Activated CD4-positive, alpha-beta T cell treated with anti-CD3 and anti-CD28 coated beads, Interleukin-2, amount 50 U/mL, for 16 hours (primary cell): ENCODE measurements at regions not wholly inside any gene's neighbourhood (a gene's known extent, or its start where the extent isn't known, plus 50 kb on each side); places are given as distances from the start of the nearest gene placed in this dataset.

Source experiments
- DNase-seq: peaks from one replicate; pipeline ENCODE4 v3.0.0-alpha.2; 2020

DNA sequence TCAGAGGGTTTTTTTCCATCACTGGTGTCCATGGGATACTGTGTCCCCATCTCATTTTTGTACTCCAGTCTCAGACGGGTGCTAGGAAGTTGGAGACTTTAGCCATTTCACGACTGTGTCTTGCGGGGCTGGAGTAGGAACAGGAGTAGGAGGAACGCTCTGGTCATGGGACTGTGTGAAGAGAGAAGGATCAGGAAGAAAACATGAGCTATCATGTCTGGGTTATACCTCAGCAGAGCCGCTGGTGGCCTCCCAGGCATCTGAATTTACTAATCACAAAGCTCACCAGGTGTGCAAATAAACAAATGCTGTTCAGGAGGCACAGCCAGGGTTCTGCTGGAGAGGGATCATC is 225.4 kb downstream of the SEC14L1 start:
- DNase-seq, result no peak

DNA sequence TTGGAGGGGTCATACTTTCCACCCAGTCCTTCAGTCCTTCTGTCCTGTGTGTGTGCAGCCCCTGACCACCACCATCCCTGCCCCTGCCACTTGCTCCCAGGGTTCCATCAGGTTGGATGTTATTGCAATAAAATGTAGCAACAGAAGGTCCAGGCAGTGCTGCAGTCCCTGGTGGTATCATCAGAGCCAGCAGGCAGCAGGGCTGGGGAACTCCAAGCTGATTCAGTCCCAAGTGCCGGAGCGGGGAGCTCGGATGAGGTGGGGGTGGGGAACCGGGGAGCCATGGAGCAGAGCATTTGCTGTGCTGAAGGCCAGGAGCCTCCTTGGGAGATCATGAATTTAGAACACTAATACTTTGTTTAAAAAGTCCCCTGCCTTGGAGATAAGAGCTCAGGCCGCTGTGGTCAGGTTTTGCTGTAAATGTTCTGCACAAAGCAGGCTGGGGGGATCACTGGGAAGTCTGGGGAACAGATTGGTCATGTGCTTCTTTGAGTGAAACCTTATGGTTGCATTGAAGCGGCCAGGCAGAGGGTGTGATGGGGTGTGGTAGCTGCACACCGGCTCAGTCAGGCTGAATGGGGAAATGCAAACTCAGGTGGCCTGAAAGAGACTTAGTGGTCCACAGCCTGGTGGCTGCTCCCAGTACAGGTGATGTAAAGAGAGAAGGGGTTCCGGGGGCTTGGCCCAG is 225.9 kb downstream of the SEC14L1 start:
- no peak for DNase-seq

DNA sequence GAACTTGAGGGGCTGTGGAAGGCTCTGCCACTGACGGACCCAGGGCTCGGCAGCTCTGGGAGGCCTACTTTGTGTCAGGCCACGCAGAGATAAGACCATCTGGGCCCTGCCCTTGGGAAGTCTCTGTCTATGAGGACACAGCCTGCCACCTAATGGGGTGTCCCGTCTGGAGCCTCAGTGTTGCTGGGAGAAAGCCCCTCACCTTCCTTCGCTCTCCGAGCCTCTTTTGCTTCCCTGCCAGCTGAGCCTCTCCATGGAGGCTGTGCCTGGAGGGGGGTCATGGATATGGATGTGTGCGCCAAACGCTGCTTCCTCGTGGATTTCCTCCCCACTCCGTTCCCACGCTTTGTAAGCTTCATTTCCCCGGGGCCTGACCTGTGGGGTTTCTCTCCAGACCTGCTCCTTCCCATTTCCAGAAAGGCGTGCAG is 228.8 kb downstream of the SEC14L1 start:
- DNase-seq, result no peak

DNA sequence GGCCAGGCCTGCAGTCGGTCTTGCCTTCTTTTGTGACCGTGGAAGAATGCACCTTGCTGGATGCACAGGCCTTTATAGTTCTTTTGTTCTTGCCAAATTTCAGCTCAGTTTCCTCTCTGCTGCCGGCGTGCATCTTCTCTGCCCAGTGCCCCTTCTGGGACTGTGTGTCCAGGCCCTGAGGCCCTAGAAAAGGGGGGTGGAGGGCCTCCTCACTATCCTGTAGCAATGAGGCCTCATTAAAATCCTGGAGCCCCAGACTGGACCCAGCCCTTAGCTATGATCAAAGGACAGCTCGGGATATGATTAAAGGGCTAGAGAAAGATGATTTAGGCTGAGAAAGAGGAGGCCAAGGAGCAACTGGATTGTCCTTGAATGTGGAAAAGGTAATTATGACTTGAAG is 229.8 kb downstream of the SEC14L1 start:
- no peak for DNase-seq

DNA sequence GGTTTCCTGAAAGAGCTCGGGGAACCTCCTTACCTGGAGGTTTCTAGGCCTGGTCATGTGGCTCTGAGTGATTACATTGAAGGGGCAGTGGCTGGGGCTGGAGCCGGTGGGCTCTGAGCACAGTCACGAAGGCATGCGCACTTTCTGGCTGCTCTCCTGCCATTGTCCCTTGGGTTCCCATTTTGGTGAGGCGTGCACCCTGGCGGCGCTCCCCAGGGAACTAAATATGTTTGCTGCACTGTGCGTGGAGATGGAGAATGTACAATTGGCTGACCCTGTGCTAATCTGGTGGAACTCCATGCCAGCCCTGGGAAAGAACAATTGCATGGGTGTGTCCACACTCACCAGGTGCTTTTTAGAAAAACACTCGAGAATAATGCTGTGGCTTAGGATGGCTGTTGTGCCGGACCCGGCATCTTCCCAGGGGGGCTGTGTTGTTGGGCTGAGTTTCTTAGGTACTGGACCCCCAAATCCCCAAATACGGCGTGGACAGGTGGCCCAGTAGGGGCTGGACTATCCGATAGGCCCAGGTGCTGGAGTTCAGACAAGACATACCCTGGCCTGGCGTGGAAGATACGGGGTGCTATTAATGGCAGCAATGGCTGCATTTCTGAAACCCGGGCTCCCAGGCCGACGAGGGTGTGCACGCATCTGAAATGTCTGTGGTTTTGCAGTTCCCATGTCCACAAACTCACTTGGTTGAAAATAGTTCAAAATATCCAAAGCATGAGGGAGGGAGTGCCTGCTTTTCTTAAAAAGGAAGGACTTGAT is 230.5 kb downstream of the SEC14L1 start:
- no peak for DNase-seq

DNA sequence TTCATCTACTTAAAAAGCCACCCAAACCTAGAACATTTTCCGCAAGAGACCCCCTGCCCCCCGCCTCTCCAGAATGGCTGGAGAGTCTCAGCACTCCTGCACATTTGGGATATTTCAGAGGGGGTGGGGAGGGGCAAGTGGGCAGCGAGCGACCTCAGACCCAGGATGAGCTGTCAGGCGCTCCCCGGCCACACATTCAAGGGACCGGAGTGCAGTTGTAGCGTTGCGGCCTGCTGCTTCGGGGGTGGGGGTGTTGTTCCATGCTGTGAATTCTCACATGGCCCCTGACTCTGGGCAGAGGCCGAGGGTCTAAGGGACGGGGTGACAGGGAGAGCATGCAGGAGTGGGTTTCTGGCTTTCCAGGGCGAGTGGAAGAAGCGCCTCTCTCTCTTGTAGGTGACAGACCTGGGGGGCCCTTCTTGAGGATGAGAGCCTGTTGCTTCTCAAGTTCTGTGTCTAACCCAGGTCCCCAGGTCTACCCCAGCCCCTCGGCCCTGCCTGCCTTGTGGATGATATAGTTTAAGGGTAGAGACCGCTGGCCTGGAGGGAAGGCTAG is 231.2 kb downstream of the SEC14L1 start:
- DNase-seq, result no peak

DNA sequence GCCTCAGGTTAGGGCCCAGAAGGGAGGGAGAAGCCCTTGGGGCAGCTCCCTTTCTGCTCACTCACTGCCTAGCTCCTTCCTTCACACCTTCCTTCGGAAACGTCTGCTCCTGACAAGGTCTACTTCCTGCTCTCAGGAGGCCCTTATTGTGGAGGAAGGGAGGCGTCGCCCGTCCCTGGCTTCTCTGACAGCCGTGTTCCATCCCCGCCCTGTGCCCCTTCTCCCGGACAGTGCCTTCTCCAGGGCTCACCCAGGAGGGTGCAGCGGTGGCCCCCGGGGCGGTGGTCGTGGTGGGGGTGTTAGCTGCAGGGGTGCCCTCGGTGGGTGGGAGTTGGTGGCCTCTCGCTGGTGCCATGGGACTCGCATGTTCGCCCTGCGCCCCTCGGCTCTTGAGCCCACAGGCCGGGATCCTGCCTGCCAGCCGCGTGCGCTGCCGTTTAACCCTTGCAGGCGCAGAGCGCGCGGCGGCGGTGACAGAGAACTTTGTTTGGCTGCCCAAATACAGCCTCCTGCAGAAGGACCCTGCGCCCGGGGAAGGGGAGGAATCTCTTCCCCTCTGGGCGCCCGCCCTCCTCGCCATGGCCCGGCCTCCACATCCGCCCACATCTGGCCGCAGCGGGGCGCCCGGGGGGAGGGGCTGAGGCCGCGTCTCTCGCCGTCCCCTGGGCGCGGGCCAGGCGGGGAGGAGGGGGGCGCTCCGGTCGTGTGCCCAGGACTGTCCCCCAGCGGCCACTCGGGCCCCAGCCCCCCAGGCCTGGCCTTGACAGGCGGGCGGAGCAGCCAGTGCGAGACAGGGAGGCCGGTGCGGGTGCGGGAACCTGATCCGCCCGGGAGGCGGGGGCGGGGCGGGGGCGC is 231.9 kb downstream of the SEC14L1 start:
- peak; percentile 71 for DNase-seq

DNA sequence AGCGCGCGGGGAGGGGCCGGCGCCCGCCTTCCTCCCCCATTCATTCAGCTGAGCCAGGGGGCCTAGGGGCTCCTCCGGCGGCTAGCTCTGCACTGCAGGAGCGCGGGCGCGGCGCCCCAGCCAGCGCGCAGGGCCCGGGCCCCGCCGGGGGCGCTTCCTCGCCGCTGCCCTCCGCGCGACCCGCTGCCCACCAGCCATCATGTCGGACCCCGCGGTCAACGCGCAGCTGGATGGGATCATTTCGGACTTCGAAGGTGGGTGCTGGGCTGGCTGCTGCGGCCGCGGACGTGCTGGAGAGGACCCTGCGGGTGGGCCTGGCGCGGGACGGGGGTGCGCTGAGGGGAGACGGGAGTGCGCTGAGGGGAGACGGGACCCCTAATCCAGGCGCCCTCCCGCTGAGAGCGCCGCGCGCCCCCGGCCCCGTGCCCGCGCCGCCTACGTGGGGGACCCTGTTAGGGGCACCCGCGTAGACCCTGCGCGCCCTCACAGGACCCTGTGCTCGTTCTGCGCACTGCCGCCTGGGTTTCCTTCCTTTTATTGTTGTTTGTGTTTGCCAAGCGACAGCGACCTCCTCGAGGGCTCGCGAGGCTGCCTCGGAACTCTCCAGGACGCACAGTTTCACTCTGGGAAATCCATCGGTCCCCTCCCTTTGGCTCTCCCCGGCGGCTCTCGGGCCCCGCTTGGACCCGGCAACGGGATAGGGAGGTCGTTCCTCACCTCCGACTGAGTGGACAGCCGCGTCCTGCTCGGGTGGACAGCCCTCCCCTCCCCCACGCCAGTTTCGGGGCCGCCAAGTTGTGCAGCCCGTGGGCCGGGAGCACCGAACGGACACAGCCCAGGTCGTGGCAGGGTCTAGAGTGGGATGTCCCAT is 232.8 kb downstream of the SEC14L1 start:
- DNase-seq, result peak; percentile 46

DNA sequence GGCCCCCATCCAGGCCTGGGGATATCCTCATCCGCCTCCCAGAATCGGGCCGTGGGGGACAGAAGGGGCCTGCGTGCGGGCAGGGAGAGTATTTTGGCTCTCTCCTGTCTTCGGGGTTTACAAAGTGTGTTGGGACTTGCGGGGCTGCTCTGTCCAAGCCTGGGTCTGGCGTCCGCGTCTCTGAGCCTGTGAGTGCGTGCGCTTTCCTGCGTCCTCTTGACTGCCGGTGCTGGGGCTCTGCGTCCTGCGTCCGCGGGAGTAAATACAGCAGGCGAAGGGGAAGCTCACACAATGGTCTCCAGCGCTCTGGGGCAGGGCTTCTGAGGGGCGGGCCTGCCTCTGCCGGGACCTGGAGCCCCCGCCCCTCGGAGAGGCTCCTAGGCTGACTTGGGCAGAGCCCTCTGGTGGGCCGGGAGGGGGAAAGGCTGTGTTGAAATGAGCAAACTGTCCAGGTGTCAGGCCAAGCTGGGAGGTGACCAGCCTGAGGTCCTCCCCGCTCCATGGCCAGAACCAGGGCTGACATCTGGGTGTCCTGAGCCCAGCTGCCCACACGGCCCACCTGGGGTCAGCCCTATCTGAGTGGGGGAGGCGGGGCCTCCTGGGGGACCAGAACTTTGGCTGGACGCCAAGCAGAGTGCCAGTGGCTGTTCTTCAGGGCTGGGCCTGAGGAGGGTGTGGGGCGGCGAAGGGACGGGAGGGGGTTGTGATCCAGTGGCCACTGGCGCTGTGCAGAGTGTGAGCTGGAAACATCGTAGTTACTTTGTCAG is 233.6 kb downstream of the SEC14L1 start:
- peak; percentile 78 for DNase-seq

DNA sequence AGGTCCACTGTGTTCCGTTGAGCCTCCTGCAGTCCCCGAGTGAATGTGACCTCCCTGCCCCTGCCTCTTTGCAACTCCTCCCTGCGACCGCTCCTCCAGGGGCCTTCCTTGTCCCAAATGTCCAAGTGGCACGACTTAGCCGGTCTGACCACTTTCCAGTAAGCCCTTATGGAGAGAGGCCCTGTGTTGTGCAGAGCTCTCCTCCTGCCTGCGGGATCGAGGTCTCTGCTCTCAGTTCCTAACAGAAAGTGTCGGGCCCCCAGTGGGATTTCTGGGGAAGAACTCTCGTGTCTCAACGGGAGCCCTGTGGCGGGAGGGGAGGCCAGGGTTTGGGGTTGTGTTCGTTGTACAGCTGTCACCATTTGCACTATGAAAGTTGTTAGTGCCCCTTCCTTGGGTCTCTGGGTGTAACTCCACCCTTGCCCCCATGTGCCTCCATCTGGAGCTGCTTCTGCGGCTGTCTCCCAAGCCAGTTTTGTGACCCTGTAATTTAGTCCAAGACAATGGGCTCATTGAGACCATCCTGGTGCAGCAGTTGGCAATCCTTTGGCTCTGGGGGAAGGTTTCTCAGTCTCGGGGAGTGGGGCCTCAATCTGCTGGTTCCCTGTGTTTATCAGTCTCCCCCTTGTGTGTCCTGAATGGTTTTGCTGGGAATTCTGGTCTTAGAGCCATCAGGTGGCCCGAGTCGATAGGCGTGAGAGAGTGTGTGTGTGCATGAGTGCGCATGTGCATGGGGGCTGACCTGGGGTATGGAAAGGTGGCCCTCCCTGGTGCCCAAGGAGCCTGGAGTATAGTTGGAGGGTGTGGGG is 234.5 kb downstream of the SEC14L1 start:
- DNase-seq, result no peak

DNA sequence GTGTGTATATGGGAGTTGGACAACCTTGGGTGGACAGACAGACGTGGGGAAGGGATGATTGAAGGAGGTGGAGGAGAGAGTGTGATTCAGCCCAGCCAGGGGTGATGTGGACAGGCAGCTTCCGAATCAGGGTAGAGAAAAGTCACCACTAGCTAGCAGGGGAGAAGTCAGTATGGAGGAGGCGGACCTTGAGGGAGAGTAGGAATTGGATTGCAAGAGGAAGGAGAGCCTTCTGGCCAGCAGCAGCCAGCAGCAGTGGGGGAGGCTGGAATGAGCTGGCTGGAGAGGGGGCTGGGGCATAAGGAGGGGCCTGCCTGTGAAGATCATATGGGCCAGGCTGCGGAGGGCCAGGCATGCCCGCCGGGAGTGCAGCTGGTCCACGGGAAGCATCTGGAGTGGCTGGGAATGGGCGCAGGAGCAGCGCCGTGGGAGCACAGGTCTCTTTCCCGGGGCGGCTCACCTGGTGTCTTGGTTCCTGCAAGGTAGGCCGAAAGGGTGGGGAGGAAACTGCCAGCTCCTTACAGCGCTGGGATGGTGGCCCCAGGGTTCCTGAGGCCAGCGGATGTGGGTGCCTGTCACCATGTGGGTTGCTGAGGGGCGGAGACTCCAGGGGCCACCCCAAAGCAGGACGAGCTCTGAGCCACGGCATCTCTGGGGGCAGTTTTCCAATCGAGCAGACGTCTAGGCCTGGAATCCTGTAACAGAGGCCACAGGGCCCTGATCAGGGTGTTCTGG is 235.3 kb downstream of the SEC14L1 start:
- peak; percentile 80 for DNase-seq

DNA sequence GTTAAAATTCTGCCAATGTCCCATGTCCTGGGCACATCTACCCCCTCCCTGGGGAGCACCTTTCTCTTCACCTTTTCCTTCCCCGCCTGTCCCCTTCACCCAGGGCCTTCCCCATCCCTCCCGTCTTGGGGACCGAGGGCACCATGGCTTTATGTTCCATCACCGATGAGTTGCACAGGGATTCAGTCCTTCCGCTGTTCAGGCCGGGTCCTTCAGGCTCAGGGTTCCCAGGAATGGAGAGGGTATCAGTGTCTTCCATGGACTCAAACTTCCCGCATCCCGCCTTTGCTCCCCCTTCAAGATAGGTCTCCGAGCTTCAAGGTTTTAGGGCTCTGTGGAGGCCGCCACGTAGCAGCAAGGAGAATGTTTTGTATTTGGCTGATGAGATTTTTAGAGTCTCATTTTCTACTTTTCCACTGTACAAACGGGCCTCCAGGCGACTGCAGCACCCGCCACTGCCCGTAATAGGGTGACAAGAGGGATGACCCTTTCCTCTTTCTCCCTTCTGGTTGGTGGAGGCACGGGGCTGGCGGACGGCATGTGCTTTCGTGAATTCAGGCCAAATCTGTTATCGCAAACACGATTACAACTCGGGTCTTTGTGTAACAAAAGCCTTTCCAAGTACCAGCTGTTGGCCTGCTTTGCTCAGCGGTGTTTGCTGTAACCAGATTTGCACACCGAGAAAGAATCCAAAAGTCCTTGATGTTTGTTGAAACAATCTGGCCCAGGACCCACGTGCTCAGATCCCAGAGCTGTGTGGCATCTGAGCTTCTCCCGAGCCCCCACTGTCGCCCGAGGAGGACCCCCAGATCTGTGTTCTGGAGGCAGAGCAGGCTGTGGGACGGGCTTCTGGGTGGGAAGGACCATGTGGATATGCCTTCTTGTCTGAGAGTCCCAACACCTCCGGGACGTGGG is 236.3 kb downstream of the SEC14L1 start:
- DNase-seq, result no peak

DNA sequence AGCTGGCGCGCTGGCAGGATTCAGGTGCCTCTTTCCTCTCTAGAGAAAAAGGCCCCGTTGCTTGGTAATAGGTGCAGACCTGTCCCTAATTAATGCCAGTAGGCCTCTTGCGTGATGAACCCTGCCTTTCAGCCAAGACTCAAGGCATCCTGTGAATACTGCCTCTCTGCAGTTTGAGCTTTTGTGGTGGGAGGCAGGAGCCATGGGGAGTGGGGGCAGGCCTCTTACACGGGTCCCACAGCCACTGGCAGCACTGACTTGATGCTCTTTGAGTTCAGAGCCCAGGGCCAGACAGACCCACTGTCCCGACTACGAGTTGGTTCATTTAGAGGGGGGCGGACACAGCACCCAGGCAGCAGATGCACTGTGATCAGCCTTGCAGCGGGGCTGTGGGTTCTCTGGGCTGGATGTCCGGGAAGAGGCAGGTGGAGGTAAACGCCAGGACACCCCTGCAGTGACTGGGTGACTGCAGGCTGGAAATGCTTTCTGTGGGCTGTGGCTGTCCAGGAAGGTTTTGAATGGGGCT is 237.0 kb downstream of the SEC14L1 start:
- DNase-seq, result no peak

DNA sequence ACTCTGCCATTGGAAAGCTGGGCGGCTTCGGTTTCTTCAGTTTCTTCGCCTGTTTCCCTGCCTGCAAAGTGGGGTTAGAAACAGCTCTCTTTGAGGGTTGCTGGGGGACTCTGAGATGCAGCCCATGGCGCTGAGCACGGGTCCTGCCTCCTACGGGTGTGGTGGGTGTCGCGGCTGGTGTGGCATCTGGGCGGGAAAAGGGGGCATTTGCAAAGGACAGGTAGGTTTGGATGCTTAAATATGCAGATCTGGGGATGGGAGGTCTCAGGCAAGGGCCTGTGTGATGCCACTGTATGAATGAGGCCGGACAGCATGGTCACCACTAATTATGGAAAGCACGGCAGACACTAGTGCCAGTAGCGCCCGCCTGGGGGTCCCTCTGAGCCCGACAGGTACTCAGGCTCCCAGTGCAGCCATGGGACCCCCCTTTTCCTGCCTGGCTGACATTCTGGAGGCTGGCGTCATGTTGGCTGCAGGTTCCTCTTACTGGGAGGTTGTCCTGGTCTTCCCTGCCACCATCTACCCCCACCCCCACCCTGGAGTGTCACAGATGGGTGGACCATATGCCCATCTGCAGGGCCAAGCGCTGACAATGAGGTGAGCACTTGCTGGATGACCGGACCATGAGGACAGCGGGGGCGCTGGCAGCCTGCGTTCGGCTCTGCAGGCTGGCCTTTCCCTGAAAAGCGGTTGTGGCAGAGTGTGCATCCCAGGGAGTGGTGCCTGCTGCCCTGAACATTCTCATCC is 237.7 kb downstream of the SEC14L1 start:
- DNase-seq, result no peak

DNA sequence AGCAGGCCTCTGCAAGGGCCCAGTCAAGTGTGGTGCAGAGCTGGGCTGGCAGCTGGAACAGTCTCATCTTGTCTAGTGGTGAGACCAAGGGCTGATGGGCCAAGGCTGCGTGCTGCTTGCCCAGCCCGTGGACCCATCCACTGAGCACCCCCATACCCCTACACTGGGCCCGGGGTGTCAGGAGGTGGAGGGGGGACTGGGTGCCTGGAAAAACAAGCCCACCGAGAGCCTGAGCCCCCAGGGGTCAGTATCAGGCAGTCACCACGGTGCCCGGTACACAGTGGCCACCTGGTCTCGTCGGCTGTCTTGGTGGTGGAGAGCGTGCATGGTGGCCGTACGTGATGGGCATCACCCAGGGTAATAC is 238.3 kb downstream of the SEC14L1 start:
- no peak for DNase-seq

DNA sequence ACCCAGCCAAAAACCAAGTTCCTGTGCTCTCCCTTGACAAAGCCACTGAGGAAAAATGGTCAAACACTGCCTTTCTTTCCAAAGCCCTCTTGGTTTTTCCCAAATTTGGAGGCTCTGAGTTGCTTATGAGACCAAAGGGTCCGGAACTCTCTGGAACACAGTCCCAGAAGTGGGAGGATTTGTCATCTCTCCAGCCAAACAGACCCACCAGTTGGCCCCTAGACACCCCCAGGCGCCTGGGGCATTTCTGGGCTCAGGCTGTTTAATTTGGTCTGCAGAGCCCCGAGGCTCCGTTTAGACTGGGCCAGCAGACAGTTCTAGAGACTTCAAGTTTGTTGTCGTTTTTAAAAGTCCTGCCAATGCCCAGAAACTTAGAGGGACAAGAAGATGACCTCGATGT is 239.1 kb downstream of the SEC14L1 start:
- no peak for DNase-seq

DNA sequence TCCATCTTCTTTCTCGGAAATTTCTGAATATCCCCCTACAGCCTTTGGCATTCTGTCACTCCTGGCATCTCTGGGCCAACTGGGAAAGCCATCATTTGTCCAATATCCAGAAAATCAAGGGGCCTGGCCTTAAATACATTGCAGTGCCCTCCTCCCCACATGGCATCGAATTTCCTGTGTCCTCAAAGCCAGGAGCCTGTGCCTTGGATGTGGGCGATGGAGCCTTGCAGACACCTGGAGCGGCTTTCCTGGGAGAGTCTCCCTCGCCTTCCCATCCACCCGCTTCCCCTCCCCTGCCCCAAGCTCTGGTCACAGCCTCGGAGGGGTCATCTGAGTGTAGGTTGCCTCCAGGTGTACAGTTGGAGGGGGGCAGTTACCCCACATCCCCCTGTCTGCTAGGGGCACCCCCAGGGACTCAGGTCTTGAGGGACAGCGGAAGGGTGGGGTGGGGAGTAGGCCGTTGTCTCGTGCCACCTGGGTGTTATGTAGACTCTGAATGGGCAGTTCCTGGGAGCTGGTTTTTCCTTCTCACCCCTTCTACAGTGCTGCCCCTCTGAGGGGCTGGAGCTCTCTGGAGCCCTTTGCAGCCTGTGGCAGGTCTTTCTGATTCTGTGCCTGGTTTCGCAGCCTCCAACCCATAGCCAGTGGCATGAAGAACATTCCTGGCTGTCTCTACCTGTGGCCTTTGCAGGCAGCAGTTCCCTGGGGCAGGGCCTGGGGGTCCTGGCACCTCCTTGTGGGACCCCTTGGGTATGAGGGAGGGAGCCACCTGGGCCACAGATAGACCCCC is 239.8 kb downstream of the SEC14L1 start:
- DNase-seq, result no peak
